ENCODE measurements at regions not wholly inside any gene's neighbourhood (a gene's known extent, or its start where the extent isn't known, plus 50 kb on each side); places are given as distances from the start of the nearest gene placed in this dataset.

DNA sequence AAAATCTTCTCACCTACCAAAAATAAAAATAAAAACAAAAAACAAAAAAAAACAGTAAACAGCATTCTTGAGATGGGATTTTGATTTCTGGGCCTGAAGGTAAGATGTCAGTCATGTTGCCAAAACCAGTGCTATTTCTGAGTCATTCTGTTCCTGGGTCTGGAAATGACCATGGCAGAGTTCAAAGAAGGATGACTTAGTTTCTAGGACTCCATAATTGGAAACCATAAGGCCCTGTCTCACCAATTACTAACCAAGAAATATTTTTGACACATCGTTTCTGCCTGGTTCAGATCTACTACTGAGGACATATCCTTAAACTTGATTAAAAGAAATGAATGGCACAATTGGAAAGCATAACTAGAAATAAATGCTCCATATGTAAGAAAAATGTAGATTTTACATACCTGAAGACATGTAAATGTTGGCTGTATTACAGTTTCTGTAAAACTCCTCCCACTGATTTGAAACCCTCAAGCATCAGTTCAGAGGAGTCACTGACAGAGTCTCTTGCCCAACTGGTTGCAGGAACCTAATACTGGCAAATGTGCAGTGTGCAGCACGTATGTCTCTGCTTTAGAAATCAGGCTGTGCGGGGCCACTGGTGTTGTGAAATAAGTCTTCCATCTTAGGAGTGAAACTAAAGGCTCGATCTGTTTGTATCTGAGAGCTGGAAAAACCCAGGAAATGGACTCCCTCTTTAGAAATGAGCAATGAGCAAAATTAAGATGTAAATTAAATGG lies 84.8 kb upstream of the EGR2 start:
- H3K9ac ChIP-seq (ENCODE audit: low read length) = no peak overlapping the region

DNA sequence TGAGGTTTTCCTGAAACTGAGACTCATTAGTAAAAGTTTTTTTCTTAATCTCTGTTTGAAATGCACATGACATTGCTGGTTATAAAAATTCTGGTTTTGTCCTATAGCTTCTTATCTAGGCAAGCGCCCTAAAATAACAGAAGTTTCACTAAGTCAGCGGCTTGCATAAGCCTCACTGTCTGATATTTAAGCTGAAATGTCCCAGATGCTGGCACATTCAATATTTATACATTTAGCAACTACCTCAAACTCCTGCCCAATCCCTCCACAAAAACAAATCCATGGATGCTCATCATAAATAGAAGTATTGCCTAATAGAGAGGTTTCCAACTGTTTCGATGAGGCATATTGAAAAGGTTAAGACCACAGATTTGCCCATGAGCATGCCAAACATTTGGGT lies 83.1 kb upstream of the EGR2 start:
- Histone ChIP-seq H3K9me3 (ENCODE audit: control insufficient read depth, low read depth, low read length) (no peaks in the 10 kb centered on the region), H3K4me3 (ENCODE audit: low read length) (no peak overlapping the region), H3K4me1 (ENCODE audit: control insufficient read depth, low read depth, low read length) (no peaks in the 10 kb centered on the region), H3K9ac (ENCODE audit: low read length) (no peak overlapping the region), H3K27ac (ENCODE audit: low read length) (no peak overlapping the region), H3K36me3 (ENCODE audit: control insufficient read depth, low read depth, low read length) (no peaks in the 10 kb centered on the region), H3K27me3 (ENCODE audit: control insufficient read depth, insufficient read depth, low read length) (no peaks in the 10 kb centered on the region)

More for the DNA sequence above, 84.8 kb upstream of the EGR2 start:
- H3K36me3 ChIP-seq (ENCODE audit: control insufficient read depth, low read depth, low read length) = no peaks in the 10 kb centered on the region
- no peaks in the 10 kb centered on the region for H3K27me3 ChIP-seq (ENCODE audit: control insufficient read depth, insufficient read depth, low read length)
- H3K9me3 ChIP-seq (ENCODE audit: control insufficient read depth, low read depth, low read length) = no peaks in the 10 kb centered on the region
- H3K27ac ChIP-seq (ENCODE audit: low read length) = no peak overlapping the region
- H3K4me3 ChIP-seq (ENCODE audit: low read length) = no peak overlapping the region
- H3K4me1 ChIP-seq (ENCODE audit: control insufficient read depth, low read depth, low read length) = no peaks in the 10 kb centered on the region

GRCh38 chr10:62895063-62895462 lies 78.9 kb upstream of the EGR2 start:
- no peaks in the 10 kb centered on the region for H3K4me1 ChIP-seq (ENCODE audit: control insufficient read depth, low read depth, low read length)
- no peaks in the 10 kb centered on the region for H3K27me3 ChIP-seq (ENCODE audit: control insufficient read depth, insufficient read depth, low read length)
- no peak overlapping the region for H3K27ac ChIP-seq (ENCODE audit: low read length)
- H3K9me3 ChIP-seq (ENCODE audit: control insufficient read depth, low read depth, low read length) = no peaks in the 10 kb centered on the region
- H3K4me3 ChIP-seq (ENCODE audit: low read length) = no peak overlapping the region
- H3K9ac ChIP-seq (ENCODE audit: low read length) = no peak overlapping the region
- no peaks in the 10 kb centered on the region for H3K36me3 ChIP-seq (ENCODE audit: control insufficient read depth, low read depth, low read length)

- Histone ChIP-seq H3K4me3 (ENCODE audit: low read length) (no peak overlapping the region), H3K36me3 (ENCODE audit: control insufficient read depth, low read depth, low read length) (no peaks in the 10 kb centered on the region), H3K27ac (ENCODE audit: low read length) (no peak overlapping the region), H3K9ac (ENCODE audit: low read length) (no peak overlapping the region), H3K4me1 (ENCODE audit: control insufficient read depth, low read depth, low read length) (no peaks in the 10 kb centered on the region), H3K27me3 (ENCODE audit: control insufficient read depth, insufficient read depth, low read length) (no peaks in the 10 kb centered on the region), H3K9me3 (ENCODE audit: control insufficient read depth, low read depth, low read length) (no peaks in the 10 kb centered on the region)
Observed at GRCh38 chr10:62894156-62894555, 78.0 kb upstream of the EGR2 start.

DNA sequence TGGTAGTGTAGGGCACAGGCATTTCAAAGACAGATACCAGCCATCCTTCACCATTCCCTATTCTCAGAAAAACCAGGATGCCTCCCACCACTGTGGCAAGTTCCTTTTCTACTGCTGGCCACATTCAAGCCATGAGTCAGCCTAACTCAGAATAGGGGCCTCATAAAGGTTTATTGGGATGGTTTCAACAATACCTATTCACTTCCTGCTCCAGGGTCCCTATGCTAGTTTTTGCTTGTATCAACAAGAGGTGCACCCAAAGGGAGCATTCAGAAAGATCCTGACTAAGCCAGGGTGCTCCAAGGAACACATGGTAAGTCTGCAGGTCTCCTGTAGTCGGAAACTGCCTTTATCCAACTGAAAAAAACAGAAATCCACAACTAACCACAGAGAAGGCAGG lies 76.9 kb upstream of the EGR2 start:
- Histone ChIP-seq H3K4me3 (ENCODE audit: low read length) (no peak overlapping the region), H3K36me3 (ENCODE audit: control insufficient read depth, low read depth, low read length) (no peaks in the 10 kb centered on the region), H3K9ac (ENCODE audit: low read length) (no peak overlapping the region), H3K27me3 (ENCODE audit: control insufficient read depth, insufficient read depth, low read length) (no peaks in the 10 kb centered on the region), H3K27ac (ENCODE audit: low read length) (no peak overlapping the region), H3K9me3 (ENCODE audit: control insufficient read depth, low read depth, low read length) (no peaks in the 10 kb centered on the region), H3K4me1 (ENCODE audit: control insufficient read depth, low read depth, low read length) (no peaks in the 10 kb centered on the region)

- no peaks in the 10 kb centered on the region for H3K27me3 ChIP-seq (ENCODE audit: control insufficient read depth, insufficient read depth, low read length)
- no peaks in the 10 kb centered on the region for H3K36me3 ChIP-seq (ENCODE audit: control insufficient read depth, low read depth, low read length)
Observed at GRCh38 chr10:62890395-62890794, 74.2 kb upstream of the EGR2 start.

GRCh38 chr10:62887642-62888041 lies 71.5 kb upstream of the EGR2 start:
- Histone ChIP-seq H3K9ac (ENCODE audit: low read length) (no peak overlapping the region), H3K36me3 (ENCODE audit: control insufficient read depth, low read depth, low read length) (no peaks in the 10 kb centered on the region), H3K4me3 (ENCODE audit: low read length) (no peak overlapping the region), H3K4me1 (ENCODE audit: control insufficient read depth, low read depth, low read length) (no peaks in the 10 kb centered on the region), H3K27me3 (ENCODE audit: control insufficient read depth, insufficient read depth, low read length) (no peaks in the 10 kb centered on the region), H3K27ac (ENCODE audit: low read length) (no peak overlapping the region), H3K9me3 (ENCODE audit: control insufficient read depth, low read depth, low read length) (no peaks in the 10 kb centered on the region)

More at GRCh38 chr10:62890395-62890794, 74.2 kb upstream of the EGR2 start:
- Histone ChIP-seq H3K4me1 (ENCODE audit: control insufficient read depth, low read depth, low read length) (no peaks in the 10 kb centered on the region), H3K4me3 (ENCODE audit: low read length) (no peak overlapping the region), H3K27ac (ENCODE audit: low read length) (no peak overlapping the region), H3K9me3 (ENCODE audit: control insufficient read depth, low read depth, low read length) (no peaks in the 10 kb centered on the region), H3K9ac (ENCODE audit: low read length) (no peak overlapping the region)

- Histone ChIP-seq H3K9me3 (ENCODE audit: control insufficient read depth, low read depth, low read length) (no peaks in the 10 kb centered on the region), H3K4me3 (ENCODE audit: low read length) (no peak overlapping the region), H3K4me1 (ENCODE audit: control insufficient read depth, low read depth, low read length) (no peaks in the 10 kb centered on the region), H3K27ac (ENCODE audit: low read length) (no peak overlapping the region), H3K27me3 (ENCODE audit: control insufficient read depth, insufficient read depth, low read length) (no peaks in the 10 kb centered on the region), H3K9ac (ENCODE audit: low read length) (no peak overlapping the region), H3K36me3 (ENCODE audit: control insufficient read depth, low read depth, low read length) (no peaks in the 10 kb centered on the region)
Observed at GRCh38 chr10:62885684-62886461, 69.7 kb upstream of the EGR2 start.

DNA sequence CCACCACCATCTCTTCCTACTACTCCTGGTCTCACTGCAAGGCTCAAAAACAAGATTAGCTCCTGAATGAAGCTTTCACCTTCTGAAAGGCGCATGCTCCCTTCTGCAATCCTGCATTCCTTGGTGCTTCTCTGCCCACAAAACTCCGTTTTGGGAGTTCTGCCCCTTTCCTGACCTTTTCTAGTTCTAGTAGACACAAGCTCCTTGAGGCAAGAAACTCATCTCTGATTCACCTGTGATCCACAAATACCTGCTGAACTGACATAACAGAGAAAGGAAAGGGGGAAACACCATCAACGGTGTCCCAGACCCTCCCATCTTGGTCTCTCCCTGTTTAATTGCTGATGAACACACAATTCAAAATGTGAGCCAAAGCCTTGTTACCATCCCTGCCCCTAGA lies 64.0 kb upstream of the EGR2 start:
- H3K27me3 ChIP-seq (ENCODE audit: control insufficient read depth, insufficient read depth, low read length) = no peaks in the 10 kb centered on the region
- no peak overlapping the region for H3K9ac ChIP-seq (ENCODE audit: low read length)
- peaks cover 7% of the 10 kb centered on the region for H3K4me1 ChIP-seq (ENCODE audit: control insufficient read depth, low read depth, low read length)
- H3K4me3 ChIP-seq (ENCODE audit: low read length) = no peak overlapping the region
- H3K9me3 ChIP-seq (ENCODE audit: control insufficient read depth, low read depth, low read length) = no peaks in the 10 kb centered on the region
- no peaks in the 10 kb centered on the region for H3K36me3 ChIP-seq (ENCODE audit: control insufficient read depth, low read depth, low read length)
- H3K27ac ChIP-seq (ENCODE audit: low read length) = no peak overlapping the region

DNA sequence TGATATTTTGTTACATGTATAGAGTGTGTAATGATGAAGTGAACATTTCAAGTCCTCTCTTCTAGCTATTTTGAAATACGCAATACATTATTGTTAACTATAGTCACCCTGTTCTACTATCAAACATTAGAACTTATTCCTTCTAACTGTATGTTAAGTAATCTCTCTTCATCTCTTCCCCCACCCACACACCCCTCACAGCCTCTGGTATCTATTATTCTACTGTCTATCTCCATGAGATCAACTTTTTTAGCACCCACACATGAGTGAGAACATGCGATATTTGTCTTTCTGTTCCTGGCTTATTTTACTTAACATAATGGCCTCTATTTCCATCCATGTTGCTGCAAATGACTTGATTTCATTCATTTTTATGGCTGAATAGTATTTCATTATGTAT lies 57.7 kb upstream of the EGR2 start:
- no peak overlapping the region for H3K4me3 ChIP-seq (ENCODE audit: low read length)
- no peaks in the 10 kb centered on the region for H3K27me3 ChIP-seq (ENCODE audit: control insufficient read depth, insufficient read depth, low read length)
- H3K36me3 ChIP-seq (ENCODE audit: control insufficient read depth, low read depth, low read length) = no peaks in the 10 kb centered on the region
- H3K4me1 ChIP-seq (ENCODE audit: control insufficient read depth, low read depth, low read length) = peaks cover 13% of the 10 kb centered on the region
- no peaks in the 10 kb centered on the region for H3K9me3 ChIP-seq (ENCODE audit: control insufficient read depth, low read depth, low read length)
- no peak overlapping the region for H3K27ac ChIP-seq (ENCODE audit: low read length)
- no peak overlapping the region for H3K9ac ChIP-seq (ENCODE audit: low read length)

DNA sequence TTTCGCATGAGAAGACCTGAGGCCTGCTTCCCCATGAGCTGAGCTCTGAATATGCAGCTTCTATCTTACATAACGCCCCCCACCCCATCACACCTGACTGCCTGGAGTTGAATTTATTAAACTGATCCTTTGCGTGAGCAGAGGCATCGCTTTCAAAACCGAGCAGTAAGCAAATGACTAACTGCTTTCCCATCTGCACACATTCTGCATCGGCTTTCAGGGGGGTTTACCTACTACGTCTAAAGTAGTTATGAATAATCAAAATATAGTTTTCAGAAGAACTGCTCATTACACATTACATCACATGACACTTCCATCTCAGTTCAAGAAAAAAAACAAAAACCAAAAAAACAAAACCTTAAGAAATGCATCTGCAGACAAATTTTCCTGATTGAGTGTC lies 54.7 kb upstream of the EGR2 start:
- Histone ChIP-seq H3K9ac (ENCODE audit: low read length) (no peak overlapping the region), H3K4me1 (ENCODE audit: control insufficient read depth, low read depth, low read length) (peaks cover 6% of the 10 kb centered on the region), H3K27ac (ENCODE audit: low read length) (no peak overlapping the region), H3K9me3 (ENCODE audit: control insufficient read depth, low read depth, low read length) (no peaks in the 10 kb centered on the region), H3K27me3 (ENCODE audit: control insufficient read depth, insufficient read depth, low read length) (no peaks in the 10 kb centered on the region), H3K4me3 (ENCODE audit: low read length) (no peak overlapping the region), H3K36me3 (ENCODE audit: control insufficient read depth, low read depth, low read length) (no peaks in the 10 kb centered on the region)

DNA sequence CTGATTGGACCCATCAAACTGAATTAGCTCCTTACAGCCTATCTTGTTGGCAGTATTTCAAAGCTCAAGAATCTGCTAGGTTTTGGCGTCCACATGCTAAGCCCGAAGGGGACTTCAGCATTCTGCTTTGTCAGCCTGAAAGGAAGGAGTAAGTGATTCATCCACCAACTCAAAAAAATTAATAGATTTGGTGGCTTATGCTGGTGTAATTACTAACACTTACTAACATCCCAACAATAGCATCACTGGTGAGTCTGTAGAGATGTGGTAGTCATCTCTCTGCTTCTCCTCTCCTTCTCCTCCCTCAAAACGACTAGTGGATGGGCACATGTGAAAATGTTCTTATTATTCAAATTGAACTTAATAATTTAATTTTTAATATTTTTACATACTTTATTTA lies 53.8 kb upstream of the EGR2 start:
- Histone ChIP-seq H3K9ac (ENCODE audit: low read length) (no peak overlapping the region), H3K9me3 (ENCODE audit: control insufficient read depth, low read depth, low read length) (no peaks in the 10 kb centered on the region), H3K4me1 (ENCODE audit: control insufficient read depth, low read depth, low read length) (peaks cover 6% of the 10 kb centered on the region), H3K27me3 (ENCODE audit: control insufficient read depth, insufficient read depth, low read length) (no peaks in the 10 kb centered on the region), H3K4me3 (ENCODE audit: low read length) (no peak overlapping the region), H3K27ac (ENCODE audit: low read length) (no peak overlapping the region), H3K36me3 (ENCODE audit: control insufficient read depth, low read depth, low read length) (no peaks in the 10 kb centered on the region)
